Ovary (tissue), 7 donors: ENCODE measurements at regions not wholly inside any gene's neighbourhood (a gene's known extent, or its start where the extent isn't known, plus 50 kb on each side); places are given as distances from the start of the nearest gene placed in this dataset.

ENCODE experiments used
- DNase-seq, 5 donors: peaks; one replicate each; pipeline ENCODE4 v3.0.0-alpha.2; 2019 to 2020
- H3K27ac ChIP-seq, 2 donors: fragments of 200-600 bp; one replicate each; pipeline versions ENCODE4 v1.5.1 to v1.8.0; 2019 to 2022
- H3K27me3 ChIP-seq: fragments of 200-600 bp; one replicate; pipeline ENCODE4 v1.8.0; 2022
- H3K36me3 ChIP-seq: fragments of 200-600 bp; sonication (generic); one replicate; pipeline ENCODE4 v1.5.1; 2019
- H3K4me1 ChIP-seq: one replicate; pipeline ENCODE4 v1.8.1; 2013; ENCODE audit warnings: mild to moderate bottlenecking, moderate library complexity; ENCODE audit not compliant: insufficient read depth
- H3K4me3 ChIP-seq: fragments of 200-600 bp; sonication (generic); one replicate; pipeline ENCODE4 v1.5.1; 2017
- H3K9me3 ChIP-seq, 2 donors: fragments of 200-600 bp in 1 of 2; sonication (generic) in 1 of 2; one replicate each; pipeline versions ENCODE4 v1.5.1 to v1.8.1; 2013 to 2019; ENCODE audit warnings: mild to moderate bottlenecking in 1 of 2, moderate library complexity in 1 of 2
- CTCF ChIP-seq, 3 donors: fragments of 450-650 bp in 2 of 3; fragments of 200-600 bp in 1 of 3; IDR thresholded peaks; one replicate each; pipeline versions ENCODE4 v1.5.1 to v1.8.0; 2016 to 2022; ENCODE audit warnings: antibody characterized with exemption in 3 of 3, mild to moderate bottlenecking in 1 of 3
- EP300 ChIP-seq: sonication (generic); formaldehyde crosslinking; IDR thresholded peaks from one replicate; pipeline ENCODE4 v1.6.1; 2017; ENCODE audit warnings: antibody characterized with exemption
- POLR2A ChIP-seq: fragments of 450-650 bp; IDR thresholded peaks from one replicate; pipeline ENCODE4 v1.6.1; 2017; ENCODE audit warnings: antibody characterized with exemption, mild to moderate bottlenecking, moderate library complexity
- whole genome bisulfite sequencing, 3 donors: extraction: QIAGEN DNeasy Blood & Tissue Kit in 1 of 3; methylation state at CpG; one replicate each; pipeline versions ENCODE4 v1.1.5 to v1.1.7; 2013 to 2017; 5-methylcytosine and 5-hydroxymethylcytosine counted together
- intact Hi-C, 4 donors: fragments of 100-400 bp; cut with DNase I; formaldehyde crosslinking; loops; one replicate each; pipeline versions ENCODE4 v1.11.0 to v1.15.1; 2022 to 2023
- donor health status: DM: no; HTN: no; CAD: no; lungs with moderate emphysema.
- donor health status: DM: no; HTN: no; CAD: no.
- donor health status: Bipolar disorder and iron deficiency.
- donor health status: DM: no; HTN: no; CAD: no.
- donor health status: DM: yes; HTN: yes; CAD: no.

GRCh38 chr12:125357561-125357960 lies 292.3 kb downstream of the AACS start:
- no peaks in the 10 kb centered on the region for H3K9me3 ChIP-seq
- DNase-seq, result no peak
- TF ChIP-seq CTCF (IDR thresholded peaks at IDR 0.05), result no peak
- no peaks in the 10 kb centered on the region for H3K27me3 ChIP-seq
- no peak overlapping the region for H3K27ac ChIP-seq
- H3K4me3 ChIP-seq, result no peak overlapping the region
- intact Hi-C loops, result no loop called here
- WGBS, 3 donors, result 88 to 95% (median 90%) methylated on average over 3 of the region's 3 CpGs
- no peaks in the 10 kb centered on the region for H3K4me1 ChIP-seq
- no peaks in the 10 kb centered on the region for H3K36me3 ChIP-seq

GRCh38 chr12:125360540-125360939 lies 295.3 kb downstream of the AACS start:
- 61 to 79% (median 64%) methylated on average over 4 of the region's 4 CpGs for WGBS, 3 donors

GRCh38 chr12:125371033-125371432 lies 305.8 kb downstream of the AACS start:
- intact Hi-C loops, result no loop called here
- no peaks in the 10 kb centered on the region for H3K27me3 ChIP-seq
- no peak for TF ChIP-seq EP300
- TF ChIP-seq POLR2A, result no peak
- TF ChIP-seq CTCF (IDR thresholded peaks at IDR 0.05), result no peak
- no peak overlapping the region for H3K4me3 ChIP-seq
- no peaks in the 10 kb centered on the region for H3K36me3 ChIP-seq
- H3K4me1 ChIP-seq, result no peaks in the 10 kb centered on the region
- H3K27ac ChIP-seq, result no peak overlapping the region
- H3K9me3 ChIP-seq, result no peaks in the 10 kb centered on the region
- no peak for DNase-seq
- 62% methylated on average over 4 of the region's 4 CpGs for WGBS, 3 donors

More at GRCh38 chr12:125360540-125360939, 295.3 kb downstream of the AACS start:
- DNase-seq, result no peak
- no peaks in the 10 kb centered on the region for H3K27me3 ChIP-seq
- no peak overlapping the region for H3K27ac ChIP-seq
- TF ChIP-seq POLR2A, result no peak
- TF ChIP-seq EP300, result no peak
- no peak for TF ChIP-seq CTCF (IDR thresholded peaks at IDR 0.05)
- no peaks in the 10 kb centered on the region for H3K36me3 ChIP-seq
- no peaks in the 10 kb centered on the region for H3K9me3 ChIP-seq
- intact Hi-C loops, result no loop called here
- H3K4me1 ChIP-seq, result no peaks in the 10 kb centered on the region
- H3K4me3 ChIP-seq, result no peak overlapping the region

GRCh38 chr12:125372085-125372484 lies 306.9 kb downstream of the AACS start:
- no peaks in the 10 kb centered on the region for H3K9me3 ChIP-seq
- H3K4me3 ChIP-seq, result no peak overlapping the region
- no peaks in the 10 kb centered on the region for H3K27me3 ChIP-seq
- intact Hi-C loops, result no loop called here
- TF ChIP-seq EP300, result no peak
- no peak for TF ChIP-seq POLR2A
- 80 to 86% (median 81%) methylated on average over 4 of the region's 4 CpGs for WGBS, 3 donors
- no peaks in the 10 kb centered on the region for H3K4me1 ChIP-seq
- no peak for DNase-seq
- H3K27ac ChIP-seq, result no peak overlapping the region
- no peaks in the 10 kb centered on the region for H3K36me3 ChIP-seq

- DNase-seq, result no peak
- H3K9me3 ChIP-seq, result no peaks in the 10 kb centered on the region
- no peak overlapping the region for H3K4me3 ChIP-seq
- H3K4me1 ChIP-seq, result no peaks in the 10 kb centered on the region
- H3K27me3 ChIP-seq, result no peaks in the 10 kb centered on the region
- 63 to 74% (median 67%) methylated on average over 6 of the region's 6 CpGs for WGBS, 3 donors
- no peaks in the 10 kb centered on the region for H3K36me3 ChIP-seq
- TF ChIP-seq CTCF (IDR thresholded peaks at IDR 0.05) (no peak), EP300 (no peak), POLR2A (no peak)
- H3K27ac ChIP-seq, result no peak overlapping the region
- intact Hi-C loops, result no loop called here
Observed at GRCh38 chr12:125373375-125373774, 308.1 kb downstream of the AACS start.
